ENCODE measurements at regions not wholly inside any gene's neighbourhood (a gene's known extent, or its start where the extent isn't known, plus 50 kb on each side); places are given as distances from the start of the nearest gene placed in this dataset.

DNA sequence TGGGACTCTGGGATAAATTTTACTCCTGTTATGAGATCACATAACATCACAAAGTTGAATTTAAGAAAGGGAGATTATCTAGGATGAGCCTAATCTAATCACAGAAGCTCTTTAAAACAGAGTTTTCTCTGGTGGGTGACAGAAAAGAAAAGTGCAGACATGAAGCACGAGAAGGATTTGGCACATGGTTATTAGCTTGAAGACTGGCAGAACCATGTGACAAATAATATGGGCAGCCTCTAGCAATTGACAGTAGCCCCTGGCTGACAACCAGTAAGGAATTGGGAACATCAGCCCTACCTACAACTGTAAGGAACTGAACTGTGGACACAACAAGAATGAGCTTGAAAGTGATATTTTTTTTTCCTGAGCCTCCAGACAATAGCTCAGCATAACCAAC lies 243.1 kb downstream of the HTR1A start:
- DNase-seq, result no peak

GRCh38 chr5:63700241-63700640 lies 262.0 kb downstream of the HTR1A start:
- DNase-seq, result no peak

GRCh38 chr5:63697811-63698210 lies 264.4 kb downstream of the HTR1A start:
- no peak for DNase-seq

DNA sequence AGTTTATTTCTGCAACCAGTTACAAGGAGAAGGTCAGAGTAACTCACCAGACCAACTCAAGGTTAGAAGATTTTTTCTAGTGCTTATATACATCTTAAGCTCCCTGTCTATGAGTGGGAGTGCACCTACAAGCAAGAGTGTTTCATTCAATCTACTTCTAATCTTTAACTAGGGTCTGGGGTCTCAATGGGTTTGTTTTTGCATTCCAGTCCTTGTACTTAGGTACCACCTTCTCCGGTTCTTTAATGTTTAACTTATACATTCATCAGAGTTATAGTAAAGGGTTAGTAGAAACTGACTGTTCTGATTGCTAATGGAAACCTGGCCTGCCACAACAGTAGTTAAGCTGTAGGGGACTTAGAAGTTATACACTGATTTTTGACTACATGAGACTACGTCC lies 271.7 kb downstream of the HTR1A start:
- DNase-seq, result no peak

DNA sequence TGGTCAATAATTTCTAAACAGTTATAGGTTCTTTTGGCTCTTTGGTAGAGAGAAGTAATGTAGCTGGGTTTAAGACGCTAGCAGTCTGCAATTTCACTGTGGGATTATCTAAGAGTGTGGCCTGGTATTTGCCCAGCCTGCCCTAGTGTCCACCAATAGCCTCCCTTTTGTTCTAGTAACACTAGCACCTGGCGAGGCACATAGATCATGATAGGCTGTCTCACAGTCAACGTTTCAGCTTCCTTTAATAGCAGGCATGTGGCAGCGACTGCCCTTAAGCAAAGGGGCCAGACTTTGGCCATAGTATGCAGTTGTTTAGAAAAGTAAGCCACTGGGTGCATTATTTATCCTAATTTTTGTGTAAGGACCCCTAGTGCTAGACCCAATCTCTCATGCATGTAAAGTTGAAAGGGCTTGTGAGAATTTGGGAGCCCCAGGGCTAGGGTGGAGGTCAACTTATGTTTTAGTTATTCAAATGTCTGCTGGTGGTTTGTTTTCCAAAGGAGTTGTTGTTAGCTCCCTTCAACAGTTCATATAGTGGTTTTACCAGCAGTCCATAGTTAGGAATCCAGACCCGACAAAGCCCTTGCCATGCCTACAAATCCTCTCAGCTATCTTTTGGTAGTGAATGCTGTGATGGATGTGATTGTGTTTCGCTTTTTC lies 274.3 kb downstream of the HTR1A start:
- DNase-seq, result no peak

DNA sequence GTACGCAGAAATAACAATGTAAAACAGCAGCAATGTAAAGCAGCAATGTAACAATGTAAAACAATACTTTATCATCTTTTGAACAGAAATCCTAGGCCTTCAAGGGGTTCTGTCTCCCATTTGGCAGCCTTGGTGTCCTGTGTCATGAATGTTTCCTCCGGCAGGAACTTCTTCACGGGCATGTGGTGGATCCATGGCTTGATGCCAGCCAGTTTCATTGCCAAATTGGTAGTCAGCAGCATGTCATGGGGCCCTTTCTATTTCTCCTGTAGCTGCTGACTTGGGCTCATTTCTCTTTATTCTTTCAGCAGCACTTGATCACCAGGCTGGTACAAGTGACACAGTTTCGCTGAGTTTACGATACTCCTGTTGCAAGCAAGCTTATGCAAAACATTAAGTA lies 275.3 kb downstream of the HTR1A start:
- DNase-seq, result no peak

GRCh38 chr5:63686181-63686580 lies 276.1 kb downstream of the HTR1A start:
- DNase-seq, result no peak

GRCh38 chr5:63685454-63685853 lies 276.8 kb downstream of the HTR1A start:
- no peak for DNase-seq

- no peak for DNase-seq
Observed at GRCh38 chr5:63674881-63675280, 287.4 kb downstream of the HTR1A start.

GRCh38 chr5:63655043-63655442 lies 307.2 kb downstream of the HTR1A start:
- DNase-seq, result no peak

DNA sequence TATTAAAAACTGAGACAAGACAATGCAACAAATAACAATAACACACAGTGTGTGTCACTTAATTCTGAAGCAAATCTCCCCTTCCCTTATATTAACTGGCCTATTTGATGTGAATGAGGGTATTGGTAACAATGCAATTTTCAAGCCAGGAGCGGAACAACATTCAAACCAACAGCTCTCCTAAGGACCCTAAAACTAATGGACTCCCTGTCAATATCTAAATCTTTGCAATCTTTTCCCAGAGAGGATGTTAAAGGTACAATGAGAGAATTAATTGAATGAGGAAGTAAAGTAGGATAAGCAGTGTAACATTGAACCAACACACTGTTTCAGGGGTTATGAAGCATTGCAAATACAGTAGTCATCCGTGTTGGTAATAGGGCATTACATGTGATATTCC lies 311.7 kb downstream of the HTR1A start:
- DNase-seq, result no peak

GRCh38 chr5:63648376-63648775 lies 313.9 kb downstream of the HTR1A start:
- no peak for DNase-seq

DNA sequence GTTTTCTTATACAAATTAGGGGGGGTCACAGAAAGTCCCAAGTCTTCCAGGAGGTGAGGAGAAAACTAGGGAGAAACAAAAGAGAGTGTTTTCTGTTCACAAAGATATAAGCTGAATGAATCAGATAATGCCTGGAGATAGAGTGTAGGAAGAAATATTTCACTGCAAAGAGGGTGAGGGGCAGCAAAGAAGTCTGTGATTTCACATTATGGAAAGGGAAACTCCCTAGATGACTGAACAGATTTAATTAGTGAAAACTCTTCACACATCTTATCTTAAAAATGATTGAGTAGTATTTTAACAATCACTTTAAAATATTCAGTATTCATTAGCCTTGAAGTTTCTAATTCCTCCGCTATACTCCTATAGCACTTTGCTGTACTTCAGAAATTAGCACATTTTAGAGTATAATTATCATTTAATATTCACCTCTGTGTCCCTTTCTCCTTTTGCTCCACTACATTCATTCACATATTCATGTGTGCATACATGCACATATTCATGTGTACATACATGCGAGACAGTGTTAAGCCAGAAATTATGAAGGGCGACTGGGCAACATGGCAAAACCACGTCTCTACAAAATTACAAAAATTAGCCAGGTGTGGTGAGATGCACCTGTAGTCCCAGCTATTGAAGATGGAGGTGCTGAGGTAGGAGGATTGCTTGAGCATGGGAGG lies 332.2 kb downstream of the HTR1A start:
- no peak for DNase-seq

DNA sequence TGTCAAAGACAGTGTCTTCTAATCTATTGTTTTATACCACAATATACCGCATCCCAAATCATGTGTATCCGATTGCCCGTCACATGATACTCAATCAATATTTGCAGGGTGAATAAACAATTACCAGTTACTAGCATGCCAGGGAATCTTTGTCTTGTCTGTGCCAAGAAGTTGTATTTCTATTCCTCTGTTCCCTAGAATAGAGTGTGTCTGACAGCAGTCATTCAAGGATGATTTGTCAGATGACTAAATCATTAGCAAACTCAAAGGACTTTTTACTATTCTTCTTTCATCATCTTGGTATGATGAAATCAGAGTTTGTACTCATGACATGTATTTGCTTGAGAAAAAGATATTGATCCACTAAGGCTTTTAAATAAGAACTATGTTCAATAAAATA lies 348.8 kb downstream of the HTR1A start:
- no peak for DNase-seq

GRCh38 chr5:63603996-63604395 lies 358.2 kb downstream of the HTR1A start:
- no peak for DNase-seq

- DNase-seq, result no peak
Observed at GRCh38 chr5:63602971-63603370, 359.3 kb downstream of the HTR1A start.

GRCh38 chr5:63596254-63596653 lies 366.0 kb downstream of the HTR1A start:
- DNase-seq, result no peak

GRCh38 chr5:63573380-63573779 lies 388.9 kb downstream of the HTR1A start:
- no peak for DNase-seq

GRCh38 chr5:63572740-63573139 lies 389.5 kb downstream of the HTR1A start:
- DNase-seq, result no peak

GRCh38 chr5:63570752-63571151 lies 391.5 kb downstream of the HTR1A start:
- DNase-seq, result no peak

GRCh38 chr5:63564789-63565188 lies 397.5 kb downstream of the HTR1A start:
- DNase-seq, result no peak

DNA sequence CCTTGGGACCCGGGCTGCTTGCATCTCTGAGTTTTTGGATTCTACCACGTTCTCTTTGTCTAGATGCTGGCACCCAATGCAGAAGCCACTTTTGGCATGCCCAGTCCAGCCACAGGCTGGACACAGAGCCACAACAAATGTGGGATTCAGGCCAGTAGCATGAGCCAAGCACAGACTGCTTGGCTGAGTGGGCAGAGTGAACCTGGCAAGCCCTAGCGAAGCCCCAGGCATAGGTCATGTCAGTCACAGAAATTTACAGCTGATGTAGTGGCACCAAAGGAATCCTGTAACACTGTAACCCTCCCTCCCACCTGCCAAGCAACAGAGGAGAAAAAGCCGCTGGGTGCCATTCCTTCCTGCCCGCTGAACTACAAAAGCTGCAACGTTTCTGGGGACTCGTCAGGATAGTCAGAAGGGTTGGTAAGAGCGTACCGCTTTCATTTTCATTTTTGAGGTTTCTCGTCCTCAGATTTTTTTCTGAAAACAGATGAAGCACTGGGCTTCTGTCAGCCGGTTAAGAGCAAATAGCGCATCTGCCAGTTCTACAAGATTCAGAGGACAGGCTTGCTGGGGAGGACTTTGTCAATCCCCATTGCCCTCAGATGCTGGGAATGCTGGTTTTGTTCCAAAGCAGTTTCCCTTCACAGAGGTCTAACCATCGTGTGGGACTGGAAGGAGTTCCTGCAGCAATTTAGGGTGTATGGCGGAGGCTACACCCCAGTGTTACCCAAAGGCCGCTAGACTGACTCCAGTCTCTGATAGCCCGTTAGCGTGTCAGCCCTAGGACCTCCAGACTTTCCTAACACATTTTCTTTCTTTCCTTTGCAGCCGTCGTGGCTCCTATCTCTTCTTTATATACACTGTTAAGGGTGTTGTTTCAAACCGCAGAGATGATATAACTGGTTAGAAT lies 399.0 kb downstream of the HTR1A start:
- DNase-seq, result no peak

GRCh38 chr5:63555874-63556273 lies 406.4 kb downstream of the HTR1A start:
- DNase-seq, result no peak

- DNase-seq, result no peak
Observed at GRCh38 chr5:63554191-63554590, 408.1 kb downstream of the HTR1A start.

Measured in right forelimb (tissue), 1 donor.